ENCODE measurements at regions not wholly inside any gene's neighbourhood (a gene's known extent, or its start where the extent isn't known, plus 50 kb on each side); places are given as distances from the start of the nearest gene placed in this dataset.
"Not testable (repeated sequence)": the region's sequence is repeated elsewhere in the genome, so short reads cannot be mapped to it uniquely, and the experiment has no call there.

DNA sequence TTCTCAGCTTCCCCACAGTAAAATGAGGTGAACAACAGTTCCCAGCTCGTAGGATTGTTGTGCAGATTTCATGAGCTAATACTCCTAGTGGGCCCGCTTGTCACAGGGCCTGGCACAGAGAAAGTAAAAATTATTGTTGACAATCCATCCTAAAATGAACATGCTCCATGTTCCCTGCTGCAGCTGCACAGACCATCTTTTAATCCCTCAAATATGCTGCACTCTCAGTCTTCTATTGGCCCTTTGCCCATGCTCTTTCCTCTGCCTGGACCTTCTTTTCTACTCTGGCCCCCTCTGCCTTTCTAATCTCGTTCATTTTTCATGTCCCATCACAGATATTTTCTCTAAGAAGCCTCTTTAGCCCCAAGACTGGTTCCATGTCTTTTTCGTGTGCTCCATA lies 117.7 kb upstream of the NR3C1 start:
- no peak for DNase-seq

- DNase-seq: not testable (repeated sequence)
Measured at GRCh38 chr5:143519215-143519614, 115.7 kb upstream of the NR3C1 start.

DNA sequence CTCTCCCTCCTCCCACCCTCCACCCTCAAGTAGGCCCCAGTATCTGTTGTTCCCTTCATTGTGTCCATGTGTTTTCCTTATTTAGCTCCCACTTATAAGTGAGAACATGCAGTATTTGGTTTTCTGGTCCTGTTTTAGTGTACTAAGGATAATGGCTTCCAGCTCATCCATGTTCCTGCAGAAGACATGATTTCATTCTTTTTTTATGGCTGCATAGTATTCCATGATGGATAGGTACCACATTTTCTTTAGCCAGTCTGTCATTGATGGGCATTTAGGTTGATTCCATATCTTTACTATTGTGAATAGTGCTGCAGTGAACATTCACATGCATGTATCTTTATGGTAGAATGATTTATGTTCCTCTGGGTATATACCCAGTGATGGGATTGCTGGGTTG lies 114.3 kb upstream of the NR3C1 start:
- not testable (repeated sequence) for DNase-seq

- no peak for DNase-seq
Measured at GRCh38 chr5:143516249-143516648, 112.8 kb upstream of the NR3C1 start.

DNA sequence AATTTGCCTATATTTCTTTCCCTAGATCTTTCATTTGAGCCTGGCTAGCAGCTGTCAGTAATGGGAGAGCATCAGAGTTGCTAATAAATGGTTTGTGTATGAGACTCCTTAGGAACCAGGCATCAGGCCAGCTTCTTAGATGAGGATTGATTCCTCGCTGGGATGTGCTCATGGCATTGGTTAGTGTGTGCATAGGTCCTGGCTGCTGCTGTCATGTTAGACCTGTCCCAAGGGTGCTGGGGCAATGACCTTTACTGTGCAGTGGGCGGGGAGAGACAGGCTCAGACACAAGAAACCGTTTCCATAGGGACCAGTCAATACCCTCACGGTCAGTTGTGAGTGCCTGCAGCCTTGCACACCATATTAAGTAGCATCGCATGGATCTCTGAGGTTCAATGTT lies 112.3 kb upstream of the NR3C1 start:
- no peak for DNase-seq

- DNase-seq: no peak
Measured at GRCh38 chr5:143514616-143515335, 111.3 kb upstream of the NR3C1 start.

DNA sequence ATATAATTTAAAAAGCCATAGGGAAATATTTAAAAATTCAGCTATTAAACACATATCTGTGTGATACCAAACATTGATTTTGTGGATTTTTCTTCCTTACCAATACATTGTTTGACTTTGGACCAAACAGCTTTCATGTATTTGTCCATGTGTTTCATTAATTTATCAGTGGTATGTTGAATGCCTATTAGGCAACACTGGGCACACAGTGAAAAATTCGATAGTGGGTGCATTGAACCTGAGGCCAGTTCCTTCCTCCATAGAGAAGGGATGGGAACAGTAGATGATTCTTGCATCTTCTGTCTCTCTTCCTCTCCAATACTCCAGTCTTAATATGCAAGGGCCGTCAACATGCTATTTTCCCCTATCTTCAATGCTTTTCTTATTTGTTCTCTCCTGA lies 110.2 kb upstream of the NR3C1 start:
- no peak for DNase-seq

DNA sequence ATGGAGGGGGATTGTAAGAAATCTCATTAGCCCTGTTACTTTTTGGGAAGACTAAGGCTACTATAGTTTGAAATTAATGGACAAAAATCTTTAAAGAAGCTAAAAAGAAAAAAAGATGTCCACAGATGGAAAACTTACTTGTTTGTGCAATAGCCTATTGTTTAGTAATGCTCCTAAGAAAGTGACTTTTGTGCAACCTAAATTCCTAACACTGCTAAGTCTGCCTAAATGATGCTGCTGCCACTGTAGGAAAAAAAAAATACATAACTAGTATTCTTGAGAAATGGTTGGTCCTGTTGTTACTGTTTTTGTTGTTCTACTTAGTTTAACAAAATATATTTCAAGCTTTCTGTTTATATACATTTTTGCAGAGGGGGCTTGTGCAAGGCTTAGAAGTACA lies 108.2 kb upstream of the NR3C1 start:
- no peak for DNase-seq

DNA sequence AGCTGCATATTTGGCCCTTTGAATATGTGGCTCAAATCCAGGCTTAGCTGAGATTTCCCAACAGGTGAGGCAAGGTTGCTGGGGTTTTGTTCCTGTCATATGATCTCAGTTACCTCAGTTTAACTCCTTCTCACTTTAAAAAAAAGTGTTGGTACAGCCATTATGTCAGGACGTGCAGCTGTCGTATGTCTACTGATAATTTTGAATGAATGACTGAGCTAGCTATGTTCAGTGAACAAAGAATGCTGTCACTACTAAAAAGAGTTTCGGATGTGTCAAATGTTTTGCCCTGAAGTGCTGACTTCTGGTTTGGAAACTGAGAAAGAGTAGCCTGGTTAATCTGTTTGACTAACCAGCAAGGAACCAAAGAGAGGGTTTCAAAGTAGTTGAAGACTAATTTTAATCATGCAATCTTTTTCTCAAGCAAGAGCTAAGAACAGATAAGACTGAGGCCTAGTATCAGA lies 106.3 kb upstream of the NR3C1 start:
- no peak for DNase-seq

- no peak for DNase-seq
Measured at GRCh38 chr5:143506836-143507552, 103.5 kb upstream of the NR3C1 start.

- no peak for DNase-seq
Measured at GRCh38 chr5:143505934-143506333, 102.4 kb upstream of the NR3C1 start.

- DNase-seq: no peak
Measured at GRCh38 chr5:143505354-143505753, 101.9 kb upstream of the NR3C1 start.

- no peak for DNase-seq
Measured at GRCh38 chr5:143501310-143502044, 98.0 kb upstream of the NR3C1 start.

DNA sequence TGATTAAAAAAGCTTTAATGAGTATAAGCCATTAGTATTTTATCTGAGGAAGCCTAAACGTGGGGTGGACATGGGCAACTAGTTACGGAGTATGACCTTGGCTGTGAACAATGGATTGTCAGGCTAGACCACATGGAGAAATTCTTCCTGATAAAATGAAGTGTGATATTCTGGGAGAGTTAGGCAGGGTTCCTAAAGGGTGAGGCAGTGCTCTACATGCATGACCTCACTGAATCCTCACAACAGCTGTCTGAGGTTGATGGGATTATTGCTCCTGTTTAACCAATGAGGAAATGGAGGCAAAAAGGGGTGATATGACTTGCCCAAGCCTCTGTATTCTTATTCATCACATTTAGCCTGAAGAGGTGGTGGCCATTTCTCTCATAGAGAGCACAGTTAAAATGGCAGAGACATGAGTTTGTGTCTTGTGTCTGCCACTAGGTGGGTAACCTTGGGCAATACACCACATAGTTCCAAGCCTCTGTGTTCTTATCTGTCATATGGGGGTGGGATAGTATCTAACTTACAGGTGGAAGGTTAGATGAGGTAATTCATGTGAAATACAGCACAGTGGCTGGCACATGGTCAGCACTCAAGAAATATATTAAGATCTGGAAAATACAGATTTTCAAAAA lies 96.1 kb upstream of the NR3C1 start:
- no peak for DNase-seq

DNA sequence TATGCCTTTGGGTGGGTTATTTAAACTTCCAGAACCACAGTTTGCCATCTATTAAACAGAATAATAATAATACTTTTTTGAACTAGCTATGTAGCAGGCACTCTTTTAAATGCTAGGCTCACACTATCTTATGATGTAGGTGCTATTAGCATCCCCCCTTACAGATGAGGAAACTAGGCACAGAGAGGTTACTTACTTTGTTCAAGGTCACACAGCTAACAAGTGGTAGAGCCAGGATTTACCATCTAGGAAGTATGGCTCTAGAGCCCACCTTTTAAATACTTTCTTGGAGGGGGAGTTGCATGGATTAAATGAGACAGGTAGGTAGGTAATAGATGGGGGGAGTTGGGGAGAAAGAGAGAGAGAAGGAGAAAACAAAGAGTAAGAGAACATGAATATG lies 95.3 kb upstream of the NR3C1 start:
- no peak for DNase-seq

GRCh38 chr5:143497749-143498148 lies 94.3 kb upstream of the NR3C1 start:
- DNase-seq: no peak

DNA sequence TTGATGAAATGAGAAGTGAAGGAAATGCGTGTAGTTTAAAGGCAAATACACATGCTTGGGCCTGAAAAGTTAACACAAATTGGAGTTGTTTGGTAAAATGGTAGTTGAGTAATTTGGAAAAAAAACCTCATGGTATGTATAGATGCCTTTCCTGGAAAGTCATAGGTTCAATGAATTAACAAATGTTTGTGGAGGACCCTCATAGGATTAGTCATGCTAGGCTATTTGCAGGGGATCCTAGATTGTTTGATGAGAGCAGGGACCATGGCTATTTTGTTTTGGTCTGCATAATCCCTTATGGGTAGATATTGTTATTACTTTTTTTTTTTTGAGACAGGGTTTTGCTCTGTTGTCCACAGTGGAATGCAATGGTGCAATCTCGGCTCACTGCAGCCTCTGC lies 93.5 kb upstream of the NR3C1 start:
- DNase-seq: no peak

GRCh38 chr5:143495821-143496275 lies 92.4 kb upstream of the NR3C1 start:
- no peak for DNase-seq

DNA sequence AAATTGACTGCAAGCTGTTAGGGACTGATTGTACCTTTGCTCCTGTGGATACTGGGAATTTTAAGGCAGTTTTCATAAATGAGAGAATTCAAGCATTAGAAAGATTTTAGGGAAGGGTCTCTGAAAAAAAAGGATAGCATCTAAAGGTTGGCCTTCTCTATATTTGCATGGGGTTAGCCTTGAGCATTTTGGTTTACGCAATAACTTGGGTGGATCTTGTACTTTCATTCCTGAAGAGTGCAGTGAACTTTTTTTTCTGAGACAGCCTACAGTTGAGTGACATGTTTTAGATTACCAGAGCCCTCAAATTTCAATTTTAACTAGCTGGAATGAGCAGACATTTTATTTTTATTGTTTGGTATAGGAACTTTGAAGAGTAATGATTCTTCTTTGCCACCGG lies 91.6 kb upstream of the NR3C1 start:
- DNase-seq: no peak

GRCh38 chr5:143494595-143494994 lies 91.1 kb upstream of the NR3C1 start:
- DNase-seq: no peak

DNA sequence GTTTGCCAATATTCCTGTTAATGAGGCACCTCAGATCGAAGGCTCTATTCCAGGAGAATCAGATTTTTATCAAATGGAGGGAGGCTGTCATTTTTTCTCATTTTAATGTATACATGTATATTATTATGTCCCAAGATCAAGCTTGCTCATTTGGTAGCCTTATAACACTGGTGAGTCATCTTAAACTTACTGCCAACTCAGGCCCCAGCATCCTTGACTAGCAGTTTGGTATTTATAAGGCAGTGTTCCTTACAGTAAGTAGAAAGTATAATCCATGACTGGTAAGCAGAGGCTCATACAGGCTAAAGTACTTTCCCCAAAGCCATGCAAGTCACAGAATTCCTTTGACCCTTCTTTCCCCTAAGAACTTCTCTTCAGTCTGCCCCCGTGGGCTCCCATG lies 90.7 kb upstream of the NR3C1 start:
- DNase-seq: no peak

DNA sequence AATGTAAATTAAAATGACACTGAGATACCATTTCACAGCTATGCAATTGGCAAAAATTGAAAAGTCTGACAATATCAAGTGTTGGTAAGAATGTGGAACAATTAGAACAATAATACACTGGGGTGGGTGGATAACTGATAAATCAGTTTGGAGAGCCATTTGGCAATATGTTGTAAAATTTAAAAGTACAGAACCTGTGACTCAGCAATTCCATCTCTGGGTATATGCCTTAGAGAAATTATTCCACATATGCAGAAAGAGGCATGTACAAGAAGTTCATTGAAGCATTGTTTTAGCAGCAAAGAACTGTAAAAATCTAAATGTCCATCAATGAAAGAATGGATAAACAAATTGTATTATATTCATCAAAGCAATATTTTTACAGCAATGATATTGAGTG lies 89.3 kb upstream of the NR3C1 start:
- no peak for DNase-seq

DNA sequence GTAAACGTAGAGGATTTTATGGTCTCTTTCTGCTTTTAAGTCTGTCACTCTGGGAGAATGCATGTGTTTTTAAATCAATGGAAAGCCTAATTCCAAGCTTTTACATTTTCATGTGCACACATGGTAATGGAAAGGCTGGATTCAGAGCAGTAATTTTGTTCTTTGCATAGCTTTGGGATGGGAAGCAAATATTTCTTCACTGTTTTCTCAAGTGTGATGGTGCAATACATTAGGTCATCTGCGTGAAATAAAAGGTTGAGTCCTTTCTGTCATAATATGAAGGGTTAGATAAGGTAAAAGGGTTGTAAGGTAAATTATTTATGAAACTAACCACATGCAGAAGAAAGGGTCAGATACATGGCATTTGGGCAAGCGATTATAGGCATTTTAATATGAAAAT lies 88.2 kb upstream of the NR3C1 start:
- DNase-seq: no peak
